Heart left ventricle (tissue), 13 donors: ENCODE measurements at regions not wholly inside any gene's neighbourhood (a gene's known extent, or its start where the extent isn't known, plus 50 kb on each side); places are given as distances from the start of the nearest gene placed in this dataset.

ENCODE experiments used
- CTCF ChIP-seq, 12 donors: fragments of 200-600 bp; sonication (generic) in 4 of 12; IDR thresholded peaks; one replicate each; pipeline versions ENCODE4 v1.5.0 to v1.8.0; 2018 to 2022; ENCODE audit warnings: antibody characterized with exemption in 12 of 12, mild to moderate bottlenecking in 5 of 12
- POLR2A ChIP-seq, 2 donors: fragments of 450-650 bp; IDR thresholded peaks; one replicate each; pipeline ENCODE4 v1.6.1; 2017; ENCODE audit warnings: antibody characterized with exemption in 2 of 2, mild to moderate bottlenecking in 2 of 2, moderate library complexity in 2 of 2
- donor health status: ischemic (EF 13 %, LVEDD 7.1; RV severe dilation, severe dysfunction).
- donor health status: DM: no; HTN: yes; CAD: no.
- donor health status: DM: no; HTN: no; CAD: no.
- donor health status: ischemic (EF 25% LVEDD 6.9; RV normal size, moderate dysfunction).
- donor health status: ischemic (EF 25% LVEDD 5.7; RV mildly dilated, moderate dysfunction).
- donor health status: ischemic (EF 35%, LVEDD 5.7; RV mildly dilated, moderate dysfunction).
- donor health status: nonischemic (EF 11% LVEDD 7.7; RV severe dilation, severe dysfunction).
- donor health status: DM: yes; HTN: yes; CAD: no.
- donor health status: PGD.
- donor health status: ischemic (EF 29% LVEDD 5.4; RV normal size, mild dysfunction).
- donor health status: nonischemic (EF 23%, LVEDD 6.1; RV moderate dilation, normal function).

- TF ChIP-seq POLR2A (IDR thresholded peaks at IDR 0.05) = no peak
- TF ChIP-seq CTCF (IDR thresholded peaks at IDR 0.05) = no peak
These were observed 79.9 kb downstream of the NKX6-1 start for GRCh38 chr4:84419201-84419600.
